ENCODE measurements at regions not wholly inside any gene's neighbourhood (a gene's known extent, or its start where the extent isn't known, plus 50 kb on each side); places are given as distances from the start of the nearest gene placed in this dataset.
"Not testable (repeated sequence)": the region's sequence is repeated elsewhere in the genome, so short reads cannot be mapped to it uniquely, and the experiment has no call there.

DNA sequence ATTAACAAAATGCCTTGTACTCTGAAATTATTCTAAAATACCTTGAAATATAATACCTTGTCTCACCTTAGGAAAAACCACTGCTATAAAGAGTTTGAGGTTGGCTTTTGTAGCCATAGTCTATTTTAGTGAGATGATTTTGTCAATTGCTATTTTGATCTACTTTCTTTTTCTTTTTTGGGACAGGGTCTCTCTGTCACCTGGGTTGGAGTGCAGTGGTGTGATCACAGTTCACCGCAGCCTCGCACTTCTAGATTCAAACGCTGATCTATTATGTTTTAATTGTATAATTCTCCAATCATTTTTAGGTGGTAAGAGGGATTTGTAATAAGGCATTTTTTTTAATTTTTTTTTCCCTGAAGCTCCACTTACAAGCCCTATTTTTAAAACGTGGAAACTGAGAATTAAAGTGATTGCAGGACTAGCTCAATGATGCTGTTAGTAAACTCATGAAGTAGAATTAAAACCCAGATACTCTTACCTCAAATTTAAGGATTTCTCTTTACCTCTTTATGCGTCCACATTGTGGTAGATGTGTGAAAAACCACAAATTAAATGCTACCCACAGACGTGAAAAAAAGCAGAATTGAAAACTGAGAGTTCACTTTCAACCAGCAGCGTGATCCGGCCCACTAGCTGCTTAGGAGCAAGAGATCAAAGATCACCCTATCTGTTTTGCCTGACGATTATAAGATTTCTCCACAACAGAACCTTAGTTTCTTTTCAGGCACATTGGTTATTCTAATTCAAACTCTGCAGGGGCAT is 384.2 kb downstream of the CGGBP1 start:
- no peak overlapping the region for H3K4me3 ChIP-seq (ENCODE audit: low read depth, low read length)
- H3K4me1 ChIP-seq (ENCODE audit: control insufficient read depth, insufficient read depth, low read length) = no peaks in the 10 kb centered on the region
- no peaks in the 10 kb centered on the region for H3K27me3 ChIP-seq (ENCODE audit: control insufficient read depth, insufficient read depth, low read length)
- no peak overlapping the region for H3K27ac ChIP-seq (ENCODE audit: low read depth, low read length)
- H3K9ac ChIP-seq (ENCODE audit: low read depth, low read length) = no peak overlapping the region
- no peaks in the 10 kb centered on the region for H3K36me3 ChIP-seq (ENCODE audit: control insufficient read depth, insufficient read depth, low read length)
- no peaks in the 10 kb centered on the region for H3K9me3 ChIP-seq (ENCODE audit: control insufficient read depth, insufficient read depth, low read length)

DNA sequence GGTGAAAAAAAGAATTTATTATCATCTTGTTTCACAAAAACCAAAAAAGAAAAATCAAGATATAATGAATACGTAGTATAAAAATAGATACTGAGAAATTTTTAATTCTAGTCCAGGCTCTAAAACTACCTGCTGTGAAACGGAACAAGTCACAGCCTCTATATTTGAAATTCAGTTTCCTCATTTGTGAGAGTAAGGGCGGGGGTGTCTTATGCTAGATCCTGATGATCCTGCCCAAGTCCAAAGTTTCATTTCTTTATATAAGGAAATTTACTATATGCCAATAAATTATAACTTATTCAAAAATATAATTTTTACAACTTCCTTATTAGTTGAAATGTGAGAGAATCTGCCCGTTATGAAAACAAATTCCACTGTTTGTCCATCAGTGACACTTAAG is 385.7 kb downstream of the CGGBP1 start:
- Histone ChIP-seq H3K4me1 (ENCODE audit: control insufficient read depth, insufficient read depth, low read length) (no peaks in the 10 kb centered on the region), H3K9ac (ENCODE audit: low read depth, low read length) (no peak overlapping the region), H3K4me3 (ENCODE audit: low read depth, low read length) (no peak overlapping the region), H3K27ac (ENCODE audit: low read depth, low read length) (no peak overlapping the region), H3K36me3 (ENCODE audit: control insufficient read depth, insufficient read depth, low read length) (no peaks in the 10 kb centered on the region), H3K27me3 (ENCODE audit: control insufficient read depth, insufficient read depth, low read length) (no peaks in the 10 kb centered on the region), H3K9me3 (ENCODE audit: control insufficient read depth, insufficient read depth, low read length) (no peaks in the 10 kb centered on the region)

GRCh38 chr3:87654184-87654583 is 377.8 kb upstream of the POU1F1 start:
- H3K4me1 ChIP-seq (ENCODE audit: control insufficient read depth, insufficient read depth, low read length) = no peaks in the 10 kb centered on the region
- no peak overlapping the region for H3K9ac ChIP-seq (ENCODE audit: low read depth, low read length)
- no peak overlapping the region for H3K27ac ChIP-seq (ENCODE audit: low read depth, low read length)
- no peaks in the 10 kb centered on the region for H3K27me3 ChIP-seq (ENCODE audit: control insufficient read depth, insufficient read depth, low read length)
- no peaks in the 10 kb centered on the region for H3K9me3 ChIP-seq (ENCODE audit: control insufficient read depth, insufficient read depth, low read length)
- no peaks in the 10 kb centered on the region for H3K36me3 ChIP-seq (ENCODE audit: control insufficient read depth, insufficient read depth, low read length)
- H3K4me3 ChIP-seq (ENCODE audit: low read depth, low read length) = no peak overlapping the region

DNA sequence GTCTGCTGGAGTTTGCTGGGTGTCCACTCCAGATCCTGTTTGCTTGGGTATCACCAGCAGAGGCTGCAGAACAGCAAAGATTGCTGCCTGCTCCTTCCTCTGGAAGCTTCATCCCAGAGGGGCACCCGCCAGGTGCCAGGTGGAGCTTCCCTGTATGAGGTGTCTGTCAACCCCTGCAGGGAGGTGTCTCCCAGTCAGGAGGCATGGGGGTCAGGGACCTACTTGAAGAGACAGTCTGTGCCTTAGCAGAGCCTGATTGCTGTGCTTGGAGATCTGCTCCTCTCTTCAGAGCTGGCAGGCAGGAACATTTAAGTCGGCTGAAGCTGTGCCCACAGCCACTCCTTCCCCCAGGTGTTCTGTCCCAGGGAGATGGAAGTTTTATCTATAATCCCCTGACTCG is 376.8 kb upstream of the POU1F1 start:
- H3K9ac ChIP-seq (ENCODE audit: low read depth, low read length); H3K36me3 ChIP-seq (ENCODE audit: control insufficient read depth, insufficient read depth, low read length); H3K27me3 ChIP-seq (ENCODE audit: control insufficient read depth, insufficient read depth, low read length); H3K9me3 ChIP-seq (ENCODE audit: control insufficient read depth, insufficient read depth, low read length); H3K4me1 ChIP-seq (ENCODE audit: control insufficient read depth, insufficient read depth, low read length); H3K4me3 ChIP-seq (ENCODE audit: low read depth, low read length); H3K27ac ChIP-seq (ENCODE audit: low read depth, low read length): not testable (repeated sequence)

- H3K27me3 ChIP-seq (ENCODE audit: control insufficient read depth, insufficient read depth, low read length) = no peaks in the 10 kb centered on the region
- H3K27ac ChIP-seq (ENCODE audit: low read depth, low read length) = no peak overlapping the region
- no peaks in the 10 kb centered on the region for H3K9me3 ChIP-seq (ENCODE audit: control insufficient read depth, insufficient read depth, low read length)
- H3K9ac ChIP-seq (ENCODE audit: low read depth, low read length) = no peak overlapping the region
- no peak overlapping the region for H3K4me3 ChIP-seq (ENCODE audit: low read depth, low read length)
- peaks cover 11% of the 10 kb centered on the region for H3K4me1 ChIP-seq (ENCODE audit: control insufficient read depth, insufficient read depth, low read length)
- H3K36me3 ChIP-seq (ENCODE audit: control insufficient read depth, insufficient read depth, low read length) = no peaks in the 10 kb centered on the region
Measured at GRCh38 chr3:87634426-87634825, 358.0 kb upstream of the POU1F1 start.

GRCh38 chr3:87627316-87627715 is 350.9 kb upstream of the POU1F1 start:
- no peaks in the 10 kb centered on the region for H3K4me1 ChIP-seq (ENCODE audit: control insufficient read depth, insufficient read depth, low read length)
- H3K27me3 ChIP-seq (ENCODE audit: control insufficient read depth, insufficient read depth, low read length) = no peaks in the 10 kb centered on the region
- peaks cover 3% of the 10 kb centered on the region; the same call in 1 of the 2 replicates for H3K9me3 ChIP-seq (ENCODE audit: control insufficient read depth, insufficient read depth, low read length)
- no peak overlapping the region for H3K27ac ChIP-seq (ENCODE audit: low read depth, low read length)
- H3K36me3 ChIP-seq (ENCODE audit: control insufficient read depth, insufficient read depth, low read length) = no peaks in the 10 kb centered on the region
- no peak overlapping the region for H3K4me3 ChIP-seq (ENCODE audit: low read depth, low read length)
- H3K9ac ChIP-seq (ENCODE audit: low read depth, low read length) = no peak overlapping the region

- H3K4me3 ChIP-seq (ENCODE audit: low read depth, low read length) = no peak overlapping the region
- H3K36me3 ChIP-seq (ENCODE audit: control insufficient read depth, insufficient read depth, low read length) = no peaks in the 10 kb centered on the region
- H3K27me3 ChIP-seq (ENCODE audit: control insufficient read depth, insufficient read depth, low read length) = no peaks in the 10 kb centered on the region
- no peak overlapping the region for H3K9ac ChIP-seq (ENCODE audit: low read depth, low read length)
- no peaks in the 10 kb centered on the region for H3K4me1 ChIP-seq (ENCODE audit: control insufficient read depth, insufficient read depth, low read length)
- H3K27ac ChIP-seq (ENCODE audit: low read depth, low read length) = no peak overlapping the region
- H3K9me3 ChIP-seq (ENCODE audit: control insufficient read depth, insufficient read depth, low read length) = peaks cover 3% of the 10 kb centered on the region; the same call in 1 of the 2 replicates
Measured at GRCh38 chr3:87626546-87626945, 350.2 kb upstream of the POU1F1 start.

DNA sequence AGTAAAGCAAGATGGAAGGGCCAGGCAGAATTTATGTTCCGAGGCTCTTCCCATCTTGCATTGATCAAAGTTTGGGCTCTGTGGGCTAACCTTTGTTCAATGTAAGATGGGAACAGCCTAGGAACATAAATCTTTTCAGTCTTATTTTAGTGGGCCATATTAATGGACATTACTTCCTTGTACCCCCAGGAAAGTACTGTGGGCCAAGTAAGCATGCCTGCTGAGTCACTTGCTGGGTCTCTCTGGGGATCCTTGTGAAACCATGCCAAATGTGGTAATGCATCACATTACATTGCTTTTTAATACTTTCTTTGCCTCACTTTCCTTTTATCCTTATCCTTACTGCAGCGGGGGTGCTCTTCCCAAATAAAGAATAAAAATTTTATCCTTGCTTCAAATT is 349.5 kb upstream of the POU1F1 start:
- Histone ChIP-seq H3K27me3 (ENCODE audit: control insufficient read depth, insufficient read depth, low read length) (no peaks in the 10 kb centered on the region), H3K4me3 (ENCODE audit: low read depth, low read length) (no peak overlapping the region), H3K36me3 (ENCODE audit: control insufficient read depth, insufficient read depth, low read length) (no peaks in the 10 kb centered on the region), H3K27ac (ENCODE audit: low read depth, low read length) (no peak overlapping the region), H3K4me1 (ENCODE audit: control insufficient read depth, insufficient read depth, low read length) (no peaks in the 10 kb centered on the region), H3K9ac (ENCODE audit: low read depth, low read length) (no peak overlapping the region), H3K9me3 (ENCODE audit: control insufficient read depth, insufficient read depth, low read length) (peaks cover 3% of the 10 kb centered on the region; the same call in 1 of the 2 replicates)

GRCh38 chr3:87624860-87625259 is 348.5 kb upstream of the POU1F1 start:
- Histone ChIP-seq H3K4me1 (ENCODE audit: control insufficient read depth, insufficient read depth, low read length) (no peaks in the 10 kb centered on the region), H3K27me3 (ENCODE audit: control insufficient read depth, insufficient read depth, low read length) (no peaks in the 10 kb centered on the region), H3K4me3 (ENCODE audit: low read depth, low read length) (no peak overlapping the region), H3K9ac (ENCODE audit: low read depth, low read length) (no peak overlapping the region), H3K9me3 (ENCODE audit: control insufficient read depth, insufficient read depth, low read length) (peaks cover 3% of the 10 kb centered on the region; the same call in 1 of the 2 replicates), H3K36me3 (ENCODE audit: control insufficient read depth, insufficient read depth, low read length) (no peaks in the 10 kb centered on the region), H3K27ac (ENCODE audit: low read depth, low read length) (no peak overlapping the region)

- H3K4me1 ChIP-seq (ENCODE audit: control insufficient read depth, insufficient read depth, low read length) = no peaks in the 10 kb centered on the region
- no peaks in the 10 kb centered on the region for H3K36me3 ChIP-seq (ENCODE audit: control insufficient read depth, insufficient read depth, low read length)
- H3K9ac ChIP-seq (ENCODE audit: low read depth, low read length) = no peak overlapping the region
- no peak overlapping the region for H3K4me3 ChIP-seq (ENCODE audit: low read depth, low read length)
- 0 out of 2 replicates have a peak, but pooled peaks cover under 1% of the 10 kb centered on the region for H3K9me3 ChIP-seq (ENCODE audit: control insufficient read depth, insufficient read depth, low read length)
- no peaks in the 10 kb centered on the region for H3K27me3 ChIP-seq (ENCODE audit: control insufficient read depth, insufficient read depth, low read length)
- no peak overlapping the region for H3K27ac ChIP-seq (ENCODE audit: low read depth, low read length)
Measured at GRCh38 chr3:87621667-87622066, 345.3 kb upstream of the POU1F1 start.

- no peak overlapping the region for H3K27ac ChIP-seq (ENCODE audit: low read depth, low read length)
- H3K27me3 ChIP-seq (ENCODE audit: control insufficient read depth, insufficient read depth, low read length) = no peaks in the 10 kb centered on the region
- no peaks in the 10 kb centered on the region for H3K4me1 ChIP-seq (ENCODE audit: control insufficient read depth, insufficient read depth, low read length)
- no peak overlapping the region for H3K9ac ChIP-seq (ENCODE audit: low read depth, low read length)
- H3K36me3 ChIP-seq (ENCODE audit: control insufficient read depth, insufficient read depth, low read length) = no peaks in the 10 kb centered on the region
- peaks cover 28% of the 10 kb centered on the region for H3K9me3 ChIP-seq (ENCODE audit: control insufficient read depth, insufficient read depth, low read length)
- no peak overlapping the region for H3K4me3 ChIP-seq (ENCODE audit: low read depth, low read length)
Measured at GRCh38 chr3:87615506-87615905, 339.1 kb upstream of the POU1F1 start.
